Stimulated activated CD4-positive, alpha-beta T cell treated with anti-CD3 and anti-CD28 coated beads, Interleukin-15, amount 100 ng/mL, for 48 hours (primary cell): ENCODE measurements at regions not wholly inside any gene's neighbourhood (a gene's known extent, or its start where the extent isn't known, plus 50 kb on each side); places are given as distances from the start of the nearest gene placed in this dataset.
A peak's percentile ranks its signal among the peaks of the same experiment; 100 is the strongest.
"Not testable (repeated sequence)": the region's sequence is repeated elsewhere in the genome, so short reads cannot be mapped to it uniquely, and the experiment has no call there.

Source experiments
- DNase-seq, 2 donors: peaks; one replicate each; pipeline ENCODE4 v3.0.0-alpha.2; 2020; ENCODE audit warnings: low read depth in 2 of 2

- no peak for DNase-seq
Measured at GRCh38 chr2:12543076-12543977, 173.4 kb upstream of the TRIB2 start.

GRCh38 chr2:12543978-12544558 is 172.7 kb upstream of the TRIB2 start:
- DNase-seq, result no peak

- no peak for DNase-seq
Measured at GRCh38 chr2:12547566-12548170, 169.1 kb upstream of the TRIB2 start.

- no peak for DNase-seq
Measured at GRCh38 chr2:12548906-12549305, 167.8 kb upstream of the TRIB2 start.

- no peak for DNase-seq
Measured at GRCh38 chr2:12549641-12550040, 167.1 kb upstream of the TRIB2 start.

- no peak for DNase-seq
Measured at GRCh38 chr2:12552092-12552491, 164.6 kb upstream of the TRIB2 start.

GRCh38 chr2:12554224-12555011 is 162.3 kb upstream of the TRIB2 start:
- DNase-seq, result no peak

- DNase-seq, result peak in 1 of 2 donors; percentile 22
Measured at GRCh38 chr2:12555012-12555645, 161.6 kb upstream of the TRIB2 start.

GRCh38 chr2:12556762-12557161 is 160.0 kb upstream of the TRIB2 start:
- DNase-seq, result no peak

- DNase-seq, result no peak
Measured at GRCh38 chr2:12557688-12558087, 159.0 kb upstream of the TRIB2 start.

- no peak for DNase-seq
Measured at GRCh38 chr2:12558519-12558918, 158.2 kb upstream of the TRIB2 start.

GRCh38 chr2:12560618-12561017 is 156.1 kb upstream of the TRIB2 start:
- DNase-seq, result no peak

GRCh38 chr2:12567411-12567810 is 149.3 kb upstream of the TRIB2 start:
- DNase-seq, result no peak

- not testable (repeated sequence) for DNase-seq
Measured at GRCh38 chr2:12569510-12569909, 147.2 kb upstream of the TRIB2 start.

GRCh38 chr2:12569929-12570328 is 146.8 kb upstream of the TRIB2 start:
- DNase-seq, result not testable (repeated sequence)

- DNase-seq, result no peak
Measured at GRCh38 chr2:12577091-12577490, 139.6 kb upstream of the TRIB2 start.

GRCh38 chr2:12577567-12578253 is 139.0 kb upstream of the TRIB2 start:
- no peak for DNase-seq

GRCh38 chr2:12579018-12579417 is 137.7 kb upstream of the TRIB2 start:
- DNase-seq, result no peak

GRCh38 chr2:12584338-12584737 is 132.4 kb upstream of the TRIB2 start:
- DNase-seq, result no peak

- no peak for DNase-seq
Measured at GRCh38 chr2:12585784-12586183, 131.0 kb upstream of the TRIB2 start.

- DNase-seq, result no peak
Measured at GRCh38 chr2:12587228-12587627, 129.5 kb upstream of the TRIB2 start.
